Fibroblast of mammary gland (primary cell): ENCODE measurements at regions not wholly inside any gene's neighbourhood (a gene's known extent, or its start where the extent isn't known, plus 50 kb on each side); places are given as distances from the start of the nearest gene placed in this dataset.

Experiments used
- DNase-seq: peaks from one replicate; pipeline ENCODE4 v3.0.0-alpha.2; 2010; ENCODE audit warnings: low read depth
- H3K4me3 ChIP-seq: 2 replicates; pipeline ENCODE4 v1.5.1; 2011; ENCODE audit warnings: low read depth, mild to moderate bottlenecking, low read length, moderate library complexity; ENCODE audit not compliant: control insufficient read depth
- TF ChIP-seq, protein P1 (sequence below): conservative IDR thresholded peaks from 2 replicates; pipeline ENCODE4 v1.5.1; 2011; ENCODE audit warnings: low read depth, low read length, inconsistent platforms; ENCODE audit not compliant: control insufficient read depth, insufficient read depth

DNA sequence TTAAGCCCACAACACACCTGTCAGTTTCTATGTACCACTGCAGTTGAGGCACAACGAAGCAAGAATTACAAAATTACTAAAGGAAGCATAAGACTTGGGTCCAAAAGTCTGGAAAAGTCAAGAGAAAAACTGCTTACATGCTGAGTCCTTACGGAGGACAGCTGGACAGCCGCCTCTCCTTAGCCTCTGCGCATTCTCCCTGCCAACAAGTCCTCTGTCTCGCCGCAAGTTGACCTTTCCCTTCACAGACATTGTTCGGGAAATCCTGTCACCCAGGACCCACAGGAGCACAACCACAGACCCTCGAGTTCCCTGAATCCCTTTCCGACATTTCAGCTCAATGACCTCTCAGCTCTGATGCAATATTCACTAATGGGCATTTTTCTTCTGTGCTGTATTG lies 525.4 kb upstream of the SALL3 start:
- H3K4me3 ChIP-seq, result no peak overlapping the region
- DNase-seq, result no peak
- TF ChIP-seq, protein P1, sequence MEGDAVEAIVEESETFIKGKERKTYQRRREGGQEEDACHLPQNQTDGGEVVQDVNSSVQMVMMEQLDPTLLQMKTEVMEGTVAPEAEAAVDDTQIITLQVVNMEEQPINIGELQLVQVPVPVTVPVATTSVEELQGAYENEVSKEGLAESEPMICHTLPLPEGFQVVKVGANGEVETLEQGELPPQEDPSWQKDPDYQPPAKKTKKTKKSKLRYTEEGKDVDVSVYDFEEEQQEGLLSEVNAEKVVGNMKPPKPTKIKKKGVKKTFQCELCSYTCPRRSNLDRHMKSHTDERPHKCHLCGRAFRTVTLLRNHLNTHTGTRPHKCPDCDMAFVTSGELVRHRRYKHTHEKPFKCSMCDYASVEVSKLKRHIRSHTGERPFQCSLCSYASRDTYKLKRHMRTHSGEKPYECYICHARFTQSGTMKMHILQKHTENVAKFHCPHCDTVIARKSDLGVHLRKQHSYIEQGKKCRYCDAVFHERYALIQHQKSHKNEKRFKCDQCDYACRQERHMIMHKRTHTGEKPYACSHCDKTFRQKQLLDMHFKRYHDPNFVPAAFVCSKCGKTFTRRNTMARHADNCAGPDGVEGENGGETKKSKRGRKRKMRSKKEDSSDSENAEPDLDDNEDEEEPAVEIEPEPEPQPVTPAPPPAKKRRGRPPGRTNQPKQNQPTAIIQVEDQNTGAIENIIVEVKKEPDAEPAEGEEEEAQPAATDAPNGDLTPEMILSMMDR, result no peak

DNA sequence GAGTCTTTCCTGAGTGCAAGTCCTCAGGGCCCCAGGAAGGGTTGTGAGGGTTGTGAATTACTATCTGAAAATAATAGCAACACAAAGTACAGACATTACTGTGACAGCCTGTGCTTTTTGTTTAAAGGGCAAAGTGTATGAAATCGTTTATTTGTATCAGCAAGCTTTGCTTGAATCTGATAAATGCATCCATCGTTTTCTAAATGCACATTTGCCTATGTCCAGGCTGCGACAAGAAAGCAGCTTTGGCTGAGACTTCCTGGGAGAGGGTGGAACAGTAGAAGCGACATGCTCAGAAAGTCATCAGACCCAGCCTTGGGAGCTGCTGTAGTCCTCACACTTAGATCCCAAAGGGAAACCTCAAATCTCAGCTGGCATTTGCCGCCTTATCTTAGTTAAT lies 524.2 kb upstream of the SALL3 start:
- DNase-seq, result no peak
- no peak overlapping the region for H3K4me3 ChIP-seq
- TF ChIP-seq, protein P1, result no peak

DNA sequence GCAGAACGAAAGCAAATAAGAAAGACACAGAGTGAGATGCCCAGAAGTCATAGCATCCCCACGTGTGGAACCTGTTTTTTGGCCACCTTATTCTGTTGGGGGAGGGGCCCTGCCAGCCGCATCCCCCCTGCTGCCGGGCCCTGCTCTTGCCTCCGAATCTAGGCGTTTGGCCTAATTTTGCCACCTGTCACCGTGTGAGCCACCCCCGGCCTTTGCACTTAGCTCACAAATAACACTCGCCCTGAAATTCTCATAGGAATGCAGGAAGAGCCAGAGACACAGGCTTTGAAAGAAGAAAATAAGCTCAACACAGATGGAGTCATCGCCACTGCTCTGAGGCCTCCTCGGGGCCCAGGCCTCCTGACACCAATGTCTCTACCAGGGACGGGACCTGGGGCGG lies 522.6 kb upstream of the SALL3 start:
- H3K4me3 ChIP-seq, result no peak overlapping the region
- no peak for DNase-seq
- TF ChIP-seq, protein P1, result no peak

DNA sequence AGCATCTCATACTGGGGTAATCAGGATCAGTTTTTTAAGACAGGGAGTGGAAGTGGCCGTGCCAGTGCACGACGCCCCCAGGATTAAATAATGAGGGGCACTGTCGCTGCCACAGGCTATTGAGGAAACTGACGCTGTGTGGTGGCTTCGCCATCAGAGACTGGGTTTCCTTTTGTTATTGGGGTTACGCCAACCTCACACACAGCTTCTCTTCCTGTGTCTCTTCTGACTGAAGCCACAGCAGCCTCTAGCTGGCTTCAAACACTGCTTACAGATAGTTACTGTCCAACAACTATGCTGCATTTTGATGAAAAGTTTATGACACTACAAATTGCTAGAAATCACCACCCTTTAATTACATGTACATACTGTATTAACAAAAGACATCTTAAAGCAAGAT lies 521.9 kb upstream of the SALL3 start:
- no peak for DNase-seq
- H3K4me3 ChIP-seq, result no peak overlapping the region
- TF ChIP-seq, protein P1, result no peak

- TF ChIP-seq, protein P1, result no peak
- H3K4me3 ChIP-seq, result no peak overlapping the region
- no peak for DNase-seq
Observed at GRCh38 chr18:78458356-78458755, 521.3 kb upstream of the SALL3 start.

DNA sequence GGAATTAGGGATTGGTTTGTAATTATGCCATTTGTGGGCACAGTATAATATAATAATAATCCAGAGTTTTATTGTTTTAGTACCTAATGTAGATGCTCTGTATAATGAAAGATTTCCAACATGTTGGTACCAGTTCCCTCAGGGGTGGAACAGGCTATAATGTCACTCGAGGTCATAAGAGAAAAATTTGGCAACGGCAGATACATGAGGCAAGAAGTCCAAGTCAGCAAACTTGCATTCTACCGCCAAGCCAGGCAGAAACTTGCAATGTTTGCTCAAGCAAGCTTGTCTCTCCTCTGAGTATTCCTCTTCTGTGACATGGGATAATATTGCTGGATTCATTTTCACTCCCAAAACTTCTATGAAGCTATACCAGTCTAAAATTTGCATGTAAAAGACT lies 520.0 kb upstream of the SALL3 start:
- TF ChIP-seq, protein P1, result no peak
- H3K4me3 ChIP-seq, result no peak overlapping the region
- no peak for DNase-seq

DNA sequence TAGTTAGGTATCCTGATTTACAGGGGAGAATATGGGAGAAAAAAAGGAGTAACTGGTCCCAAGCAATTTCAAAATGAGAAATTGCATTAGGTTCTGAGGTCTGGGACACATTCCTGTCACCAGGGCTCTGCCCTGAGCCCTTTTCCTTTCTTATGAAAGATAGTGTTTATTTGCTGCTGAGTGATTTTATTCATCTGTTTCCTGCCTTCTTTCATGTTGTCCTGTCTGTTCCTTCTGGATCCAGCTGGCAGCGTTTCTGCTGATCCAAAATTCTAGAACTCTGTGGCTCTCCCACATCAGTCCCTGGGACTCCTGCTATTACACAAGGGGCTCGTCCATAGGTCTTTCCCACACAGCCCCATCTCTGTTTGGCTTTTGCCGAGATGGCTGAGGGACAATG lies 519.1 kb upstream of the SALL3 start:
- TF ChIP-seq, protein P1, result no peak
- no peak overlapping the region for H3K4me3 ChIP-seq
- no peak for DNase-seq
